ENCODE measurements at regions not wholly inside any gene's neighbourhood (a gene's known extent, or its start where the extent isn't known, plus 50 kb on each side); places are given as distances from the start of the nearest gene placed in this dataset.

- TF ChIP-seq POLR2A (IDR thresholded peaks at IDR 0.05) = no peak
- TF ChIP-seq, protein P1, sequence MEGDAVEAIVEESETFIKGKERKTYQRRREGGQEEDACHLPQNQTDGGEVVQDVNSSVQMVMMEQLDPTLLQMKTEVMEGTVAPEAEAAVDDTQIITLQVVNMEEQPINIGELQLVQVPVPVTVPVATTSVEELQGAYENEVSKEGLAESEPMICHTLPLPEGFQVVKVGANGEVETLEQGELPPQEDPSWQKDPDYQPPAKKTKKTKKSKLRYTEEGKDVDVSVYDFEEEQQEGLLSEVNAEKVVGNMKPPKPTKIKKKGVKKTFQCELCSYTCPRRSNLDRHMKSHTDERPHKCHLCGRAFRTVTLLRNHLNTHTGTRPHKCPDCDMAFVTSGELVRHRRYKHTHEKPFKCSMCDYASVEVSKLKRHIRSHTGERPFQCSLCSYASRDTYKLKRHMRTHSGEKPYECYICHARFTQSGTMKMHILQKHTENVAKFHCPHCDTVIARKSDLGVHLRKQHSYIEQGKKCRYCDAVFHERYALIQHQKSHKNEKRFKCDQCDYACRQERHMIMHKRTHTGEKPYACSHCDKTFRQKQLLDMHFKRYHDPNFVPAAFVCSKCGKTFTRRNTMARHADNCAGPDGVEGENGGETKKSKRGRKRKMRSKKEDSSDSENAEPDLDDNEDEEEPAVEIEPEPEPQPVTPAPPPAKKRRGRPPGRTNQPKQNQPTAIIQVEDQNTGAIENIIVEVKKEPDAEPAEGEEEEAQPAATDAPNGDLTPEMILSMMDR (IDR thresholded peaks at IDR 0.05) = no peak
Observed at GRCh38 chr16:13571036-13571435, 348.9 kb upstream of the ERCC4 start.
